Amniotic epithelial cell (primary cell): ENCODE measurements at regions not wholly inside any gene's neighbourhood (a gene's known extent, or its start where the extent isn't known, plus 50 kb on each side); places are given as distances from the start of the nearest gene placed in this dataset.

ENCODE experiments used
- DNase-seq: peaks from one replicate; pipeline ENCODE4 v3.0.0-alpha.2; 2010; ENCODE audit warnings: low read depth

DNA sequence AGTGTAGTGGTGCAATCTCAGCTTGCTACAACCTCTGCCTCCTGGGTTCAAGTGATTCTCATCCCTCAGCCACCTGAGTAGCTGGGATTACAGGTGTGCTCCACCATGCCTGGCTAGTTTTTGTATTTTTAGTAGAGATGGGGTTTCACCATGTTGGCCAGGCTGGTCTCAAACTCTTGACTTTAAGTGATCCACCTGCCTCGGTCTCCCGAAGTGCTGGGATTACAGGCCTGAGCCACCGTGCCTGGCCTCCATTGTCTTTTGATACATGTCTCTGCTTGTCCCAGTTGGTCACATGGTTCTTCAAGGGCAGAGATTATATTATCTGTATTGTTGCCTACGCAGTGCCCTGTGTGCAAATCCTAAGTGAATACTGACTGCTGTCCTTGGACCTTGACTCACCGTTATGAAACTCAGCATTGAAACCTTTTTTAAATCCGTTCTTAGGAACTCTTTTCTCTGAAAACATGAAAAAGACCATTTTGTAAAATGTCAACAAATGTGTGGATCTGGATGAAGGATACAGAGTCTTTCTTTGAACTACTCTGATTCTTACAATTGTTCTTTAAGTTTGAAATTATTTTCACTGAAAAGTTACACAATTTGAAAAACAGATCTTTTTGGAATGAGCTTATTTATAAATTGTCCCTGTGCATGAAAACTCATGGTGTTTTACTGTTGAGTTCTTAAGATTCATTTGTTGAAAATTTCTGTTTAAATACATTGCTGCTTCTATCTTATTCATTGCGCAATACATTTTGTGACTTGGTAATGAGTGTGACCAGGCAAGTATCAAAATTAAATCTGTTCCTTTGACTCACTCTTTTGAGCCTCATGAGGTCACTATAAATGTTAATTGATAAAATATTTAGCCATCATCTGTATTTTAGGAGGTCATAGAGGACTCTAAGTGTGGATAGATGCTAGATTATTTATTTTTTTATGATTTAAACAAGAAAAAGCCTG, 293.5 kb downstream of the UTRN start:
- peak; percentile 21 for DNase-seq

DNA sequence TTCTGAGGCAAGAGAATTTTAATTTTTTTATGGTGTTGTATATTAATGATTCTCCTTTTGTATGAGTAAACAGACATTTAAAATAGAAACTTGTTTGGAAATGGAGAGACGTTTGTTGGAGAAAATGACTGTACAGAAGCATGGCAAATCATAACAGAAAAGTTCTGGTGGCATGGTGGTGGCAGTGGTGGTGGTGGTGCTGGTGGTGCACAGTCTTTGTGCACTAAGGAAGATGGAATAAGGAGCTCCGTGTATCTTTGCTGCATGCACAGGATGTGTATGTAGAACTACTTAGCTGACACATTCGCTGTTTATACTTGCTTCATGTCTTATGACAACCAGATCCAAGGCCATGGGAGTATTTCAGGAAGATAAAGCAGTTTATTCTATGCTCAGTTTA, 294.9 kb downstream of the UTRN start:
- peak; percentile 25 for DNase-seq

DNA sequence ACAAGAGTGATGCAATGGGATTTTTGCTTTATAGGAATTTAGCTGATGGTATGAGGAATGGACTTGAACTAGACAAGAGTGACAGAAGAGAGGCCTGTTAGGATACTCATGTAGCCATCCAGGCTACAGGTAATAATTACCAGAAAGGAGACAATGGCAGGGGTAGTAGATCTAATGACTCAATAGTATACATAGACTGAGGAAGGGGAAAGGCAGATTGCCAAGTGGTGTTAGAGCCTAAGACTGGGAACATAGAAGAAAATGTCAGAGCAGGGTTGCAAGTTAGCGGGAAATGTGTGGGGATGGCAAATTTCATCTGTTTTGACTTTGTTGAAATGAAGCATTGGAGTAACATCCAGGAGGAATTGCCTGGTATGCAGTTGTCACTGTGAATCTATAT, 295.6 kb downstream of the UTRN start:
- DNase-seq, result no peak

DNA sequence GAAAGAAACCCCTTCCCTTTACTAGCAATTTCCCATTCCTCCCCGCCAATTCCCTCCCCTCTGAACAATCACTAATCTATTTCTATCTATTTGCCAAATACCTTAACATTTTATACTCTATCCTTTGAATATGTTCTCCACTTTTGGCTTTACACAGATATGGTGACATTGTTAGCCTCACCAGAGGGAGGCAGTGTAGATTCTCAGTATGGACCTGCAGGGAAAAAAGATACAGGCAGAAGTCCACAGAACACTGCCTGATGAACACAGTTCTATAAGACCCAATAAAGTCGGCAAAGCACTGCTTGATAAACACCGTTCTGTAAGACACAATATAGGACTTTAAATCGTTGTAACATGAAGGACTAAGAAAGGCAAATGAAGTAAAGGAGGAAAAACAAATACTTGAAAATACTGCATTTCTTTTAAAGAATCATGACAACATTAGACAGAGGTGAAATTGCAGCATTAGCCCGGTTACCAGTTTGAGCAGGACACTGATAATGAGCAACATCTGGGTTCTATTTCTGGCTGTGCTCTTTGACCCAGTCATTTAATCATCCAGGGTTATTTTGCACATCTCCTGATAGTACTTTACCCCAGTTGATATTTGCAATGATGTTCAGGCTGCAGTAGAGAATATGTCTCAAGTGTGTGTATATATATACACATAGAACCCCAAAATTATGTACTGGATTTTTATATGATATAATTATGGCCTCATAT, 296.8 kb downstream of the UTRN start:
- peak; percentile 30 for DNase-seq

DNA sequence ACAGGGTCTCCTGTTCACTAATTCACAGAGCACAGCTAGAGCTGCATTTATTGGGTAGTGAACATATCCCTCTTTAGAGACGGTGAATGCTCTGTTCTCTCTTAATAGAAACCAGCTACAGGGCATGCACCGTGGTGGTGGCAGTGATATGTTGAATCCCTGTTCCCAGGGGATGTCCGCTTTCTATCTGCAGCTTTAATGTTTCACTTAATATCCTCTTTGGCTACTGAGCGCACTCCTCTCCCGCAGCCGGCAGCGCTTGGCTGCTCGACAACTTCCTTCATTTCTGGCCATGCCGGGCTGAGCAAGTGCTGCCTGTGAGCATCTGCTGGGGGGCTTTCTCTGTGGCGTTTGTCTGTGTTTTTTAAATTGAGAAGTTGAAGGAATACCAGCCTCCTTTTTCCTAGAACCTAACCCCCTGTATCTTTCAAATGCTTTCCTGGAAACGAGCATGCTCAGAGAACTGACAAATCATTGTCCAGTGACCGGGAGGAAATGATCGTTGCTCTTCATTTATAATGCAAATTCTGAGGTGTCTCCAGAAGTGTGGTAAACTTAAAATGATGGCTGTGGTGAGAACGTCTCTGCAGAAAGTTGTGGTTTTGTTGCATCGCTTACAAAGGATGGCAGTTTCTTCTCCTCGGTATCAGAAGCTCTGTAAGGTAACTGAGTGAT, 297.9 kb downstream of the UTRN start:
- DNase-seq, result peak; percentile 29

DNA sequence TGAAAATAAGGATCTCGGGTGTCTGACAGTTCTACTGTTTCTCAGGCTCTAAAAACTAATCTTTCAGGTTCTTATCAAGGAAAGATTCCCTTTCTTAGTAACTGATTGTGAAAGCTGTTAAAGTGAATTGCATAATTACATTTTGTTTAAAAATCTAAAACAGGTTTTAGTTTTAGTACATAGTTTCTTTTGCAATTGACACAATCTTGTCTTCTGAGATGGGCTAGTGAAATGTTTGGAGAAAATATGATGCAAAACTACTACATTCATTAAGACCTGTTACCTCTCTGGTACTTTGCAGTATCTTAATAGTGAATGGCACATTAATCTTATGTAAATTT, 298.4 kb downstream of the UTRN start:
- no peak for DNase-seq

DNA sequence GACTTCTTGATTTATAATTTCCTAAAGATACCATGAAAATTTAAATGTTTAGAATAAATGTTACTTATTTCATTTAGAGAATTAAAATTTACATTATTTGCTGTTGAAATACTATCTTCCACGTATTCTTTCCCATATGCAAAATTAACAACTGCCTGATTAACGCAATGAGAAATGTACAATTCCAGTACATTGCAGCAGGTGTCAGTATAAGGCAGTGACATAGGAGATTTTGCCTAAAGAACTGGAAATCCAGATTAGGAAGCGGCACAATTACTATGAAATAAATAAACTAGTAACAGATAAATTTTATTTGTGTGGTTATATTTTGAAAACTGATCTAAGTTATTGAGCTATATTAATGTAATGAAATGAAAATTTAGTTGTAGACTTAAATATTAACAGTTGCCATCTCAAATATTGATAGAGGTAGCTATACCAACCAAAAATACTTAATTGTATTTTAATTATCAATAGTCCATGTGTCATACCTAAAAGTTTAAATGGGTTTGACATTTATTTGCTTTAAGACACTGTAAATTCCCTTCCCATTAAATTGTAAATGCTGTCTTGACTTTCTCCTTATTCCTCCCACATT, 300.2 kb downstream of the UTRN start:
- peak; percentile 48 for DNase-seq

DNA sequence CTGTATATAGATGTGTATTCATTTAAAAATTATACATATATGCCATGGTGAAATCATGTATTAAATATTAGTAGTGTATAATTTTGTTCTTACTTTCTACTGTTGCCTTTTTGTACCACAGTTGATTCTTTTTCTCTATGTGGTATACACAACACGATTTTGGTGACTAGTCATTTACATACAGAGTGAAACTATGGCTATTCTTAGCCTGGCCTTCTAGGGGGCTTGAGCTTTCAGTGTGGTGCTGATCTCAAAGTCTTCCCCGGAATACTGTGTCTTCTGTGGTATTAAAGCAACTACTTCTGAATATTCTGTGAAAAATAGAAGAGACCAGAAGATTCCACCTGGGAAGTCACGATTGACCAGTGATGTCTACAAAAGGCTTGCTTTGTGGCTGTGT, 301.9 kb downstream of the UTRN start:
- DNase-seq, result no peak

DNA sequence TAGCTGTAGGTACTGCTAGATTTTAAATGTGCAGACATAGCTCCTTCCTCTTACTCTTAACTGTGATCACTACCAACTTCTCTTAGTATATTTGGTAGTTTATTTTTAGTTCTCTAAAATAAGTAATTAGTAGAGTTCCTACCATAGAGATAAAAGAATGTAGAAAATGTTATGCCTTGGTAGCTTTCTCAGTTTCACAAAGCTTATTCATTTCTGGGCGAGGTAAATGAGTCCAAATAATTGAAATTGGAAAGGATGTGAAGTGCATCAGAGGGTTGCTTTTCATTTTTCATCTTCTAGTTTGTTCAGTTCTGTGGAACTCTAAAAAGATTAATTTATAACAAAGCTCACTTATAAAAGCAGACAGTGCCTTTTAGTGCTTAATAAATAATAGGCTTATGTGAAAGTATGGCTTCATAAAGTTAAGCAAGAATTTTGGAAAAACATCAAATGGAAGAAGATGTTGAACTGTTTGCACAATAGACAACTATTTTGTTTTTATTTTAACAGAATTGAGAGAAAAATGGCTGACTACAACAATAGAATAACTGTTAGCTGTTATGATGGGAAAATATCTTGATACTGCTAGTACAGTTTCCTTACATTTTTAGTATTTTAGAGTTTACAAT, 303.7 kb downstream of the UTRN start:
- no peak for DNase-seq

DNA sequence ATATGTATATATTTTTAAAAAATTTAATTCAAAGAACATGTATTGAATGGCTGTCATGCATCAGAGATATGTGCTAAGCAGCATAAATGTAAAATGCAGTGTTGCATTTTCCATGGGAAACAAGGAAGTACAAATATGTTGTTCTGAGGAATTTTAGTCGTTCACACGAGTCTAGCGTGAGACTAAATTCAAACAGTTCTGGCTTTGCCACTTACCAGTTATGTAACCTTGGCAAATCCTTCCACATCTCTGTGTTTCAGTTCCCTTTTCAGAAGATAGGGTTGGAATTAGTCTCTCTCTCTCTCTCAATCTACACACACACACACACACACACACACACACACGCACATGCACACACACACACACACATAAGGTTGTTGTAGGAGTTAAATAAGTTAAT, 305.4 kb downstream of the UTRN start:
- DNase-seq, result no peak

DNA sequence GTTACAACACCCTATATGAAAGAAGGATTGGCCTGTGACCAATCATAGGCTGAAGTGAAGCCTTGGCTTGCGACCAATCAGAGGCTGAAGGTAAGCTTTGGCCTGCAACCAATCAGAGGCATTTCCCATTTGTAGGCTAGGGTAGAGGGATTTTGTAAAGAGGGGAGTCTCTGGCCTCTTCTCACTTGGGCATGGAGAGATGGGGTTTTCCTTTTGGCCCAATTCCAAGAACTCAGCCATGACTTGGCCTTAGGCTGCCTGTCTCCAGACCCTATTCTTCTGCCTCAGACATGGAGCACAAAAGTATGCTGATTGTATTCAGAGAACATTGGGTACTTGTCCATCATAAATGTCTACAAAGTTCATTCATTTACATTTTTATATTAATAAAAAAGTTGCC, 308.3 kb downstream of the UTRN start:
- DNase-seq, result no peak

DNA sequence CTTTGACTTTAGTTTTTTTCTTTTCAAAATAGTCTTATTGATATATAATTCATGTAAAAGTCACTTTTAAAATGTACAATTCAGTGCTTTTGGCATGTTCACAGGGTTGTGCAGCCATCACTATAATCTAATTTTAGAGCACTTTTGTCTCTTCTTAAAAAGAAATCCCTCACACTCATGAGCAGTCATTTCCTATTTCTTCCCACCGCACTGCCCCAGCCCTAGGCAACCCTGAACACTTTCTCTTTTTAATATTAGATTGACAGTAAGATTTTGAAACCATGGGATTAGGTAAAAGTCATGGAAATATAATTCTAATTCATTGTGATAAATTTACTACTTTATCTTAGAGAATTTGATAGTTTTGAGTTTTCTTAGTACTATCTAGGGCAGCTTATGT, 309.4 kb downstream of the UTRN start:
- DNase-seq, result no peak

DNA sequence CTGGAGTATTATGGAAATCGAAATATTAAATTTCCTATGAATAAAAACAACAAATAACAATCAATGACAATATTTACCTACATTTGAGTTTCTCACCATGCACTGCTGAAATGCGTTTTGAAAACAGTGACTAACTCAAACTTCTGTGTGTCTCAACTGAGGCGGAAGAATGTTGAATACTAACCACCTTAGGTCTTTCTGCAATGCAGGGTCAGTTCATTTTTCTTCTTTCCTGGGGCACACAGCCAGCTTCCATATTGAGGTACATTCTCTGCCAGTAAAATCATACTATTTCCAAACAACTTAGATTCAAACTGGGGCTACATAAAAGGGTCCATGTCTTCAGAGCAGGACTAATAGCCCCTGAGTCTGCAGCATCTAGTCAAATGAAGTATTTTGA, 310.1 kb downstream of the UTRN start:
- peak; percentile 80 for DNase-seq

DNA sequence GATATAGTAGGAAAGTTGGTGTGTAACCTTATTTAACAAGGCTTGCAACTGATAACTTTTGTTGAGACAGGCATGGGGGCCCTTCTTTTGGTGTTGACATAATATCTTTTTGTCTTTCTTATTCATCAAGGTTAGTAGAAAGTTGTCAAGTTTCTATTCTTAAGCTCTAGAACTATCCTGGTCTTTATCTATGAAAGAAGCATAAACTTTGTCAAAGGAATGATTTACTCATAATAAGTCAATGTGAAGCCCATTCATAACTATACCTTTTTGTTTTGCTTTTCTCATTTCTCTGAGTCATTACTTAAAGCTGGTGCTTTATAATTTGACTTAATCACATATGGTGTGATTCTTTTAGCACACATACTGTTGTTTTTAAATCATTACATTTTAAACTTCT, 312.4 kb downstream of the UTRN start:
- DNase-seq, result no peak

DNA sequence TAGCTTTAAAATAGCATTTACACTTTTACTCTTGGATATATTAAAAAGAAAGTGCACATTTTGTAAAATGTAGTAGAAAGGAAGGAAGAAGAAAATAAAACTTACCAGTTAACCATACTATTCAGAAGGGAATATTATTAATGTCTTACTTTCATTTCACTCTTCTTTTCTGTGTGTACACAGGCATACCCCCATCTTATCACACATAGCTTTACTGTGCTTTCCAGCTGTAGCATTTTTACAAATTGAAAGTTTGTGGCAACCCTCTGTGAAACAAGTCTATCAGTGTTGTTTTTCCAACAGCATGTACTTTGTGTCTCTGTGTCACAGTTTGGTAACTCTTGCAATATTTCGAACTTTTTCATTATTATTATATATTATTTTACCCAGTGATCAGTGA, 314.5 kb downstream of the UTRN start:
- no peak for DNase-seq

DNA sequence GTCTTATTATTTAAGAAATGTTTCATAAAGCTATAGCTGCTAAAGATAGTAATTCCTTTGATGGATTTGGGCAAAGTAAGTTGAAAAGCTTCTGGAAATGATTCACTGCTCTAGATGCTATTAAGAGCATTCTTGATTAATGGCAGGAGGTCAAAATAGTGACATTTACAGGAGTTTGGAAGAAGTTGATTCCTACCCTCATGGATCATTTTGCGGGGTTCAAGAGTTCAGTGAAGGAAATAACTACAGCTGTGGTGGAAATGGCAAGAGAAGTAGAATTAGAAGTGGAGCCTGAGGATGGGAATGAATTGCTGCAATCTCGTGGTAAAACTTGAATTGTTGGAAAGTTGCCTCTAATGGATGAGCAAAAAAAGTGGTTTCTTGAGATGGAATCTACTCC, 316.1 kb downstream of the UTRN start:
- DNase-seq, result peak; percentile 32

DNA sequence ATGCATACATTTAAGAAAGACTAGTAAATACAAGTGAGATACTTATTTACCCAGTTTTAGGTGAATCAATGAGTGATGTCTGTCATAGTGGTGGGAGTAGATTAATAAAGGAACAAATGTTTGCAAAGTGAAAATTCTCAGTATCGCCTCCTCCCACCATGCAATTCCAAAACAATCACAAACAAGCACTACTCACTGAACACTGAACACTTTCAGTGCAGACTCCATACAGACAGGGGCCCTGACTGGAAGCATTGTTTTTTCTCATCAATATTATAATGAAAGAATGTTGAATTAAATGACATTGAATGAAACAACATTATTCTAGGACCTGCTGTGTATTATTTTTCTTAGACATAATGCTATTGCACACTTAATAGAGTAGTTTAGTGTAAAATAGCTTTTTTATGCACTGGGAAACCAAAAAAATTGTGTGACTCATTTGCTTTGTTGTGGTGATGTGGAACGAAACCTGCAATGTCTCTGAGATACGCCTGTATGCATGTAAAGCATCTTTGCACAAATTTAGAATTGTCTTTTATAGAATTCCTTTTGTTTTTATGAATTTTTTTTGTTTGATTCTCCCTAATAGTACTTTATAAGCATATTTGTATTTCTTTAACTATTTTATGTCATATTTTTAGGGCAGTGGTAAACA, 317.5 kb downstream of the UTRN start:
- DNase-seq, result no peak

DNA sequence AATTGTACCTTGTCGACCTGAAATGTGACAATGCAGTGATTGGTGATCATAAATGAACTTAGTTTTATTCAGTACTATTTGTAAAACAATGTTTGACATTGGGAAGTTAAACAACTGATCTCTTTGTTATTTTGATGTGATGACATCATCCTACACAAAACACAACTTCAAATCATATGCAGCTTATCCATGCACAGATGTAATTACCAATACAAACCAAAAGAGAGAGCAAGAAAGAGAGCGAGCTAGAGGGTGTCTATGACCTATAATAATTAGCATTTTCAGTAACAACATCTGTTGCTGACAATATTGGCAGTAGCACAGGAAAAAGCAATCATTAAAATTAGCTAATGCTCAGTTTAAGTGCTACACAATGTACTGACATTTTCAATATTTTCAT, 320.9 kb downstream of the UTRN start:
- DNase-seq, result no peak

DNA sequence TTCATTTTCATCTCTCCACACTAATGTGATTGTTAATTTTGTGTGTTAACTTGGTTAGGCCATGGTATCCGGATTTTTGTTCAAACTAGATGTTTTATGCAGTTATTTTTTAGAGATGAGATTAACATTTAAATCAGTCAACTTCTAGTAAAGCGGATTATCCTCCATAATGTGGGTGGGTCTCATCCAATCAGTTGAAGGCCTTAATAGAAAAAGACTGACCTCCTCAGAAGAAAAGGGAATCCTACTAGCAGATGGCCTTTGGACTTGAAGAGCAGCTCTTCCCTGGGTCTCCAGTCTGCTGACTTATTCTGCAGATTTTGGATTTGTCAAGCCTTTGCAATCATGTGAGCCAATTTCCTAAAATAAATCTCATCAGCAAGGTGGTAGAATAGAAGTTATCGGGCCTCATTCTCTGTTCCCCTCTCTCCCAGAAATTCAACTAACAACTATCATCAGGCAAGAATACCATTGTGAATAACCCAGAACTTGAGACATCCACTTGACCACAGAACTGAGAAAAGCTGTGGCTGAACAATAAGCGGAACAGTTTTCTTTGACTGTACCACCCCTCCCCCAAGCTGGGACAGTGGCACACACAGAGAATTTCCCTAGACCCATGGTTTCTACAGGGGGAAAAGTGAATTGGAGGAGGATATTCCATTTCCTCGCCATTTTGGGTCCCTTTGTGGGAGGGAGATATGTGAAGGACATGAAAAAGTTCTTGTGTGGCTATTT, 323.0 kb downstream of the UTRN start:
- no peak for DNase-seq

DNA sequence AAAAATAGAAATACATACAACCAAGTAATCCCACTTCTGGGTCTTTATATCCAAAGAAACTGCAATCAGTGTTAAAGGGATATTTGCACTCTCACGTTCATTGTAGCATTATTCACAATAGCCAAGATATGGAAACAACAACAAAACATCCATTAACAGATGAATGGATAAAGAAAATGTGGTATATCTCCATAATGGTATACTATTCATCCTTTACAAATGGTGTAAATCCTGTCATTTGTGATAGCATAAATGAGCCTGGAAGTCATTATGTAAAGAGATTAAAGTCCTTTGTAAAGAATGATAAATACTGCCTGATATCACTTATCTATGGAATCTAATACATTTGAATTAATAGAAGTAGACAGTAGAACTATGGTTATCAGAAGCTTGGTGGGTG, 327.7 kb downstream of the UTRN start:
- DNase-seq, result no peak

DNA sequence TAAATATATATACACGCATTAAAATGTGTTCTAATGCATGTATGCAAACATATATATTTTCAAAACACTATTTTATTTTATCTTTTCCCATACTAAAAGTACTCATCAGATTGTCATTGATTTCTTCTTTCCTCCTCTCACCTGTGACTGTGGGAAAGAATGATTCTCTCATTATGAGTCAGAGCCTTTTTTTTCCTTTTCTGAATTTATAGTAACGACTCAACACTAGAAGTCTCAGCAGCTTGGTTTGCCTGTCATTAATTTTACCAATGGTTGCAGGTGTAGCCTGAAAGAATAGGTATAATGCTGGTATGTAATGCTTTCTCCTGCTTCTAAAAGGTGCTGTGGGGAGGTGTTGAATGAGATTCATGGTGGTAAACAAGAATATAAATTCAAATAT, 328.7 kb downstream of the UTRN start:
- DNase-seq, result no peak
